Right lobe of liver (tissue), 6 donors: ENCODE measurements at regions not wholly inside any gene's neighbourhood (a gene's known extent, or its start where the extent isn't known, plus 50 kb on each side); places are given as distances from the start of the nearest gene placed in this dataset.

Source experiments
- ATAC-seq, 4 donors: fragments of 200-7000 bp; cut with Tn5 transposase; one replicate each; pipeline ENCODE4 v1.9.1; 2020; ENCODE audit warnings: mild to moderate bottlenecking in 4 of 4, moderate library complexity in 4 of 4
- DNase-seq, 3 donors: peaks; one replicate each; pipeline ENCODE4 v3.0.0-alpha.2; 2020
- H3K27ac ChIP-seq, 3 donors: fragments of 200-600 bp; one replicate each; pipeline ENCODE4 v1.8.0; 2022
- H3K27me3 ChIP-seq, 2 donors: fragments of 200-600 bp; one replicate each; pipeline ENCODE4 v1.8.0; 2022
- H3K36me3 ChIP-seq, 4 donors: fragments of 200-600 bp; sonication (generic) in 1 of 4; one replicate each; pipeline versions ENCODE4 v1.5.1 to v1.8.0; 2017 to 2022; ENCODE audit warnings: control low read depth in 1 of 4
- H3K4me1 ChIP-seq, 4 donors: fragments of 200-600 bp; sonication (generic) in 1 of 4; one replicate each; pipeline versions ENCODE4 v1.5.1 to v1.8.0; 2017 to 2022; ENCODE audit warnings: control low read depth in 1 of 4
- H3K4me3 ChIP-seq, 3 donors: fragments of 200-600 bp; one replicate each; pipeline ENCODE4 v1.8.0; 2022
- H3K9me3 ChIP-seq, 4 donors: fragments of 200-600 bp; sonication (generic) in 1 of 4; one replicate each; pipeline versions ENCODE4 v1.5.1 to v1.8.0; 2017 to 2022; ENCODE audit warnings: control low read depth in 1 of 4
- POLR2A ChIP-seq: fragments of 450-650 bp; IDR thresholded peaks from one replicate; pipeline ENCODE4 v1.6.1; 2017; ENCODE audit warnings: antibody characterized with exemption, mild to moderate bottlenecking
- WGBS: methylation state at CpG from one replicate; pipeline ENCODE4 v1.1.6; 2018; ENCODE audit warnings: low coverage, low lambda C conversion rate; ENCODE audit not compliant: insufficient coverage; ENCODE audit errors: missing lambda C conversion rate; 5-methylcytosine and 5-hydroxymethylcytosine counted together
- intact Hi-C, 2 donors: fragments of 100-400 bp; cut with DNase I; formaldehyde crosslinking; loops; one replicate each; pipeline versions ENCODE4 v1.11.2 to v1.14.1; 2022
- TF ChIP-seq, protein P1 (sequence below), 4 donors: fragments of 200-600 bp in 3 of 4; fragments of 450-650 bp in 1 of 4; IDR thresholded peaks; one replicate each; pipeline versions ENCODE4 v1.5.1 to v1.8.0; 2016 to 2022; ENCODE audit warnings: antibody characterized with exemption in 4 of 4, mild to moderate bottlenecking in 2 of 4
- donor health status: DM: no; HTN: yes; CAD: no.
- donor health status: DM: no; HTN: no; CAD: no.
- donor health status: DM: no; HTN: no; CAD: no.
- donor health status: DM: no; HTN: yes; CAD: no.
- donor health status: DM: no; HTN: yes; CAD: no.

DNA sequence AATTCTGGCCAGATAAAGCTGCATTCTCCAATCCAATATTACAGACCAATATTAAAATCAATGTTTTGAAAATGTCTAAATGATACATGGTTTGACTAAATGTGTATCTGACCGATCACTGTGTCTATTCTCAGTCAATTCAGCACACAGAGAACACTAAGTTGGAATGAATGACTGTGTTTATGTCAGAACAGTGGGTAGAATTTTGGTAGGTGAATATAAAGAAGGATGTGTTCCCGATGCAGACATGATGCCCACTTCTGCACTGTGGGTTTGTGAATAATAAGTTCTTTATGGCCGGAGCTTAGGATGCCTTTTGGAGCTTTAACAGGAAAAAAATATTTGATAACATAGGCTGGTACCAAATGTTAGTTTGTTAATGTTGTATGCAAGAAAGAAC is 113.2 kb upstream of the GIMD1 start:
- intact Hi-C loops = no loop called here
- Histone ChIP-seq H3K27ac (no peak overlapping the region), H3K4me3 (no peak overlapping the region), H3K36me3 (no peaks in the 10 kb centered on the region), H3K27me3 (no peaks in the 10 kb centered on the region), H3K9me3 (no peaks in the 10 kb centered on the region), H3K4me1 (no peaks in the 10 kb centered on the region)
- ATAC-seq (no peak), DNase-seq (no peak)
- TF ChIP-seq, protein P1, sequence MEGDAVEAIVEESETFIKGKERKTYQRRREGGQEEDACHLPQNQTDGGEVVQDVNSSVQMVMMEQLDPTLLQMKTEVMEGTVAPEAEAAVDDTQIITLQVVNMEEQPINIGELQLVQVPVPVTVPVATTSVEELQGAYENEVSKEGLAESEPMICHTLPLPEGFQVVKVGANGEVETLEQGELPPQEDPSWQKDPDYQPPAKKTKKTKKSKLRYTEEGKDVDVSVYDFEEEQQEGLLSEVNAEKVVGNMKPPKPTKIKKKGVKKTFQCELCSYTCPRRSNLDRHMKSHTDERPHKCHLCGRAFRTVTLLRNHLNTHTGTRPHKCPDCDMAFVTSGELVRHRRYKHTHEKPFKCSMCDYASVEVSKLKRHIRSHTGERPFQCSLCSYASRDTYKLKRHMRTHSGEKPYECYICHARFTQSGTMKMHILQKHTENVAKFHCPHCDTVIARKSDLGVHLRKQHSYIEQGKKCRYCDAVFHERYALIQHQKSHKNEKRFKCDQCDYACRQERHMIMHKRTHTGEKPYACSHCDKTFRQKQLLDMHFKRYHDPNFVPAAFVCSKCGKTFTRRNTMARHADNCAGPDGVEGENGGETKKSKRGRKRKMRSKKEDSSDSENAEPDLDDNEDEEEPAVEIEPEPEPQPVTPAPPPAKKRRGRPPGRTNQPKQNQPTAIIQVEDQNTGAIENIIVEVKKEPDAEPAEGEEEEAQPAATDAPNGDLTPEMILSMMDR (IDR thresholded peaks at IDR 0.05) = no peak
- no peak for TF ChIP-seq POLR2A
- WGBS = 68% methylated on average over 2 of the region's 3 CpGs

DNA sequence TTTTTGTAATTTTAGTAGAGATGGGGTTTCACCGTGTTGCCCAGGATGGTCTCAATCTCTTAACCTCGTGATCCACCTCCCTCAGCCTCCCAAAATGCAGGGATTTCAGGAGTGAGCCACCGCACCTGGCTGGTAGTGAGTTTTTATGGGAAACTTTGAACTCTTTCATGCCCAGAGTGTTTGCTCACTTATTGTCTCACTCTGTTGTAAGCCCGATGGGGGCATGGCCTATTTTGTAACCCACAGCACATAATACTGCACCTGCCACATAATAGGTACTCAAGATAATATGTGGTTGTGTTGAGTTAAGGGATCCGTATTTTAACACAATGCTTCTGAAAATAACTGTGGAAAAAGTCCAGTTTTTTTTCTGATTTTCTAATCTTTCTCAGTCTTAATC is 109.6 kb upstream of the GIMD1 start:
- Histone ChIP-seq H3K27me3 (no peaks in the 10 kb centered on the region), H3K4me1 (no peaks in the 10 kb centered on the region), H3K4me3 (no peak overlapping the region), H3K27ac (no peak overlapping the region), H3K9me3 (no peaks in the 10 kb centered on the region), H3K36me3 (no peaks in the 10 kb centered on the region)
- ATAC-seq = no peak
- intact Hi-C loops = no loop called here
- DNase-seq = no peak
- TF ChIP-seq, protein P1 (IDR thresholded peaks at IDR 0.05) = no peak
- TF ChIP-seq POLR2A = no peak
- 32% methylated on average over 5 of the region's 5 CpGs for WGBS

DNA sequence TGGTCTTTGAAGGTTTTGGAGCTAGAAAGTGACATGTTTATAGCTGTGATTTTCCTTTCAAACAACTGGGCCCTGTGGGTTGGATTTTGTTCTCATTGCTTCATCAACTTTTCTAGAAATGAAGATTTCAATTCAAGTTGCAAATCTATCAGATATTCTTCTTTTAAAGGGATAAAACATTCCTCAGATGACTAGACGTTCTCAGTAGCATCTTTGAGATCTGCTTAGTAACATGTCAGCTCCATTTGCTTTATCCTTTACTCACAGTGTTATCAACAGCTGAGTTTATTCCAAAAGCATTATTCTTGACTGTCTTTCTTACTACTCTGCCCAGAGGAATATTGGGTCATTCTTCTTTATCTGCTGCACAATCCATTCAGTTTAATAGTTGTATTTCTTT is 108.2 kb upstream of the GIMD1 start:
- Histone ChIP-seq H3K4me3 (no peak overlapping the region), H3K4me1 (no peaks in the 10 kb centered on the region), H3K27me3 (no peaks in the 10 kb centered on the region), H3K36me3 (no peaks in the 10 kb centered on the region), H3K9me3 (no peaks in the 10 kb centered on the region), H3K27ac (no peak overlapping the region)
- 35% methylated on average over 1 of the region's 1 CpG for WGBS
- intact Hi-C loops = no loop called here
- DNase-seq (no peak), ATAC-seq (no peak)
- TF ChIP-seq, protein P1 (IDR thresholded peaks at IDR 0.05) = no peak
- no peak for TF ChIP-seq POLR2A

DNA sequence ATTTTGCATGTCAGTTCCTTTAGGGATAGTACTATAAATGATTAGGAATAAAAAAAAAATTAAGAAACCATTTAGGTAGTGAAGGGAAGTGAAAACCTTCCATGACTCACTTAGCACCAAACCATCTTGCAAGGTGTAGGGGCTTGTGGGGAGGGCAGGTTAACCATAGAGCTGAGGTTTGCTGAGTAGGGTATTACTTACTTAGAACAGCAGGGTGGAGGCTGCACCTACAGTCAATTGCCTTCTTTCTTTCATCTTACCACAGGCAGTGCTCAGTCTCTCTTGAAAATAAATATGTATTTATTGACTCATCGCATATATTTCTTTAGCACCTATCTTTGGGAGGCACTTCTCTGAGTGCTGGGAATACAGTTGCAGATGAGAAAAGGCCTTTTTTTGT is 104.9 kb upstream of the GIMD1 start:
- ATAC-seq (no peak), DNase-seq (no peak)
- no peaks in the 10 kb centered on the region for H3K27me3 ChIP-seq
- H3K9me3 ChIP-seq = no peaks in the 10 kb centered on the region
- no peak overlapping the region for H3K27ac ChIP-seq
- TF ChIP-seq, protein P1 (IDR thresholded peaks at IDR 0.05) = no peak
- TF ChIP-seq POLR2A = no peak
- H3K36me3 ChIP-seq = no peaks in the 10 kb centered on the region
- 82% methylated on average over 1 of the region's 1 CpG for WGBS
- intact Hi-C loops = no loop called here
- no peak overlapping the region for H3K4me3 ChIP-seq
- H3K4me1 ChIP-seq = no peaks in the 10 kb centered on the region

DNA sequence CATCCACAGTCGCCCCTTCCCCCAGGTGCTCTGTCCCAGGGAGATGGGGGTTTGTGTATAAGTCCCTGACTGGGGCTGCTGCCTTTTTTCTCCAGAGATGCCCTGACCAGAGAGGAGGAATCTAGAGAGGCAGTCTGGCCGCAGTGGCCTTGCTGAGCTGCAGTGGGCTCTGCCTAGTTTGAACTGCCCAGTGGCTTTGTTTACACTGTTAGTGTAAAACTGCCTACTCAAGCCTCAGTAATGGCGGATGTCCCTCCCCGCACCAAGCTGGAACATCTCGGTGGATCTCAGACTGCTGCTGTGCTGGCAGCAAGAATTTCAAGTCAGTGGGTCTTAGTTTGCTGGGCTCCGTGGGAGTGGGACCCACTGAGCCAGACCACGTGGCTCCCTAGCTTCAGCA is 102.6 kb upstream of the GIMD1 start:
- TF ChIP-seq, protein P1 (IDR thresholded peaks at IDR 0.05) = no peak
- no peak for TF ChIP-seq POLR2A
- no peak for ATAC-seq
- Histone ChIP-seq H3K9me3 (no peaks in the 10 kb centered on the region), H3K27me3 (no peaks in the 10 kb centered on the region), H3K27ac (no peak overlapping the region), H3K36me3 (no peaks in the 10 kb centered on the region), H3K4me1 (no peaks in the 10 kb centered on the region), H3K4me3 (no peak overlapping the region)
- intact Hi-C loops = no loop called here
- WGBS = no CpG with 5 or more reads among the region's 7 CpGs
- no peak for DNase-seq
